Stimulated activated CD4-positive, alpha-beta T cell treated with anti-CD3 and anti-CD28 coated beads, Interleukin-2, amount 100 ng/mL, for 48 hours (primary cell): ENCODE measurements at regions not wholly inside any gene's neighbourhood (a gene's known extent, or its start where the extent isn't known, plus 50 kb on each side); places are given as distances from the start of the nearest gene placed in this dataset.

Experiments
- DNase-seq, 2 donors: peaks; one replicate each; pipeline ENCODE4 v3.0.0-alpha.2; 2020

DNA sequence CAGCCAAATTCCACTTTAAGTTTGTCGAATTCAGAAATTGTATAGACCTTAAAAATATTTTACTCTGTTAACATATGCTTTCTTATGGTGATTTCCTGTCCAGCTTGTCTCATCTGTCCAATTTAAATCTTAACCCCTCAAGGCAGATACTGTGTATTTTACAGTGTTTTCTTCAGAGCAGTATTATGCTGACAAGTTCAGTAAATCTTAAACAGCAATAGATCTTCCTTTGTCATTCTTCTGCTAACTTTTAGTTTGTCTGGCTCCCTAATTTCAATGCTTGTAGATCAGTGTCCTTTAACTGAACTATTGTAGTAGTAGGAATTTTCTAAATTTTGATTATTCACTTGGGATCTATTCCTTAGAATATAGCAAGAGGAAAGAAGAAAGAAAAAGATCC is 52.8 kb upstream of the MEIS1 start:
- DNase-seq, result no peak

DNA sequence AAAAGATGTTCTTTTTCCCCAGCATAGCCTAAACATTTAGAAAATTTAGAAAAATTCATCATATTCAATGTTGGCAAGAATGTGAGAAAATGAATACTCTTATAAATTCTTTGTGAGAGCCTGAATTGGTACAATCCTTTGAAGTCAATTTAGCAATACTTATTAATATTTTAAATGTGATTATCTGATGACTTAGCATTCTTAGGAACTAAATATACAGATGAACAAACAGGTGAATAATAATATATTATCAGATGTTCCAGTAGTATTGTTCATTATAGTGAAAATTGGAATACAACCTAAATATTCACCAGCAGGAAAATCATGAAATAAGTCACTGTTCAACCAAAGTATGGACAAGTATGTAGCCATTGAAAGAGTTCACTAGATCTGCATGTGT is 55.5 kb upstream of the MEIS1 start:
- no peak for DNase-seq

DNA sequence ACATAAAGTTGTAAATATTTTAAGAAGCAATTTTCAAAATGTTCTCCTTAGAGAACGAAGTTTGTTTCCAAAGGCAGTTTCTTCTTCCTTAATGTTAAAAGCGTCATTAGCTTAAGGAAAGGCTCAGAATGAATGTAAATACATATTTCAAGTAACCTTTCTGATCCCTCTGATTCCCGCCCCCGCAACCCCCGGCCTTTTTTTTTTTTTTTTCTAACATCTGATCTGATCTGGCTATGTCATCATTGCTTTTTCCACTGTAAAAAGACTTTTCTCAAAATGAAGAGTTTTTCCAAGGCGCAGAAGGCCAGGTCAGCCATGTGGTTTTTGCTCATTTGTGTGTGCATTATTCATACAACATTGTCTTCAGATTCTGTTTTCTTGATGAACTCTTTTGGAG is 57.1 kb upstream of the MEIS1 start:
- DNase-seq, result no peak

DNA sequence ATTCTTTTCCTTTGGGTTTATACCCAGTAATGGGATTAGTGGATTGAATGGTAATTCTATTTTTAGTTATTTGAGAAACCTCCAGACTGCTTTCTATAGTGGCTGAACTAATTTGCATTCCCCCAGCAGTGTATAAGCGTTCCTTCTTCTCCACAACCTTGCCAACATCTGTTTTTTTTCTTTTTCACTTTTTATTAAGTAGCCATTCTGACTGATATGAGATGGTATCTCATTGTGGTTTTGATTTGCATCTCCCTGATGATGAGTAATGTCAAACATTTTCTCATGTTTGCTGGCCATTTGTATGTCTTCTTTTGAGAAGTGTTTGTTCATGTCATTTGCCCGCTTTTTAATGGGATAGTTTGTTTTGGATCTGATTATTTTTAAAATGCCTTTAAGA is 64.1 kb upstream of the MEIS1 start:
- no peak for DNase-seq

DNA sequence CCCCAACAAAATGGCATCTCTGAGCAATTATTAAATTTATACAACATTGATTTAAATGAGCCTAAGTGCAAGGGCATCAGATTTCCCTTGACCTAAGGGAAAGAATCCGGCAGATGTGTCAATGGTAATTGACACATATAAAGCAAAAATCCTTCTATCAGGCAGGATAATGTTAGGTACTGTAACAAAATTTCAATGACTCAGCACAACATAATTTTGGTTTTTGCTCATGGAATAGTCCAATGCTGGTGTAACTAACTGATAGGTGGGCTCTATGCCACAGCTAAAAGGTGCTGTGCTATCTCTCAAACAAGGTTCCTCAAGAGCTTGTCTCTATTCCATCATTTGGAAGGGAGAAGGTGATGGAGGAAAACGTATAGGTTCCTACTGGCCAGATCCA is 68.3 kb upstream of the MEIS1 start:
- no peak for DNase-seq

DNA sequence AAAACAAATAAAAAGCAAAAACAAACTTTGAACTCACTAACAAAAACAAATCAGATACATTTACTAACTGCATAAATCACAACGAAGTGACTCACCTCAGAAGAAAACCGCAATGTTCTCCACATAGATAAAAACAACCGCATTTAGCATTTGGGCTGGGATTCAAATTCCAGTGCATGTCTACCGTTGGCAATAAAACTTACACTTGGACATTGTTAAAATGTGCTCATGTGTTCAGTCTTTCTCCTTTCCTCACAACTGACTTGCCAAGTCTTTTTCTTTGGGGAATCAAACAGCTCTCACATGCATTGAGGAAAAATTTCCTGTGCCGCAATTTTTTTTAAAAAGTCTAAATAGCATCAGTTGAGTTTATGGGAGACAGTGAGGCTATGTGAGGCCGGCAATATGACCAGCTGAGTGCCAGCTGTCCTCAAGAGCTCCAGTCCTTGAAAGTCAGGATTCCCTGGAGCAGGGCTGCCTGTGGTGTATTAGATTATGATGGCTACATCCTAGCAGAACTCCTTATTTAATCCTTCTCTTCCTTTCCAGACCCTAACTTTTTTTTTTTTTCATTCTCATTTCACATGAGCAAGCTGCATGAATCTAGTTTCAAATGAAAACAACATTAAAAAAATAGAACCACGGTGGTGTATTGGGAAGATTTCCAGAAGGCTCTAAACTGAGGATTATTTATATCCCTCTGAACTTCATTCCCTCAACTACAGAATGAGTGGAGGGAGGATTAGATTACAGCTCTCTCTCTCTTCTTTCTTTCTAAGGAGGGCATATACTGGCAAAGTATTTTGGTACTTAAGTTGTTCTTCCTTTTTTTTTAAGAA is 70.2 kb upstream of the MEIS1 start:
- no peak for DNase-seq

DNA sequence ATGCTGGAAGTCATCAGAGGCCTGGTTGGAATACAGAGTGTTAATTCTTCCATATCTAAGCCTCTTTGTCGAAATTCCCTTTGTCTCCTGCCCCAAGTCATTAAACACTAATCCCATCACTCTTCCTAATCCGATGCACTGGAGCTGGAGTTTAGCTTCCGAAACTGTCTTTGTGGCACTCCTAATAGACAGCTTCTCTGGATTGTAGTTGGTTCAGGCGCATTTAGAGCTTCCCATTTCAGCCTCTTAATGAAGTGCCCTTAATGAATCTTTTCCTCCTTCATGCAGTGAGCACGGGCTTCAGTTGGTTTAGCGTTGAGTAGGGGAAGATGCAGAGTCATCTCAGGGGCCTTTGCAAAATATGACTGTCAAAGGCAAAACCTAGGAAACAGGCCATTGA is 72.2 kb upstream of the MEIS1 start:
- DNase-seq, result no peak

DNA sequence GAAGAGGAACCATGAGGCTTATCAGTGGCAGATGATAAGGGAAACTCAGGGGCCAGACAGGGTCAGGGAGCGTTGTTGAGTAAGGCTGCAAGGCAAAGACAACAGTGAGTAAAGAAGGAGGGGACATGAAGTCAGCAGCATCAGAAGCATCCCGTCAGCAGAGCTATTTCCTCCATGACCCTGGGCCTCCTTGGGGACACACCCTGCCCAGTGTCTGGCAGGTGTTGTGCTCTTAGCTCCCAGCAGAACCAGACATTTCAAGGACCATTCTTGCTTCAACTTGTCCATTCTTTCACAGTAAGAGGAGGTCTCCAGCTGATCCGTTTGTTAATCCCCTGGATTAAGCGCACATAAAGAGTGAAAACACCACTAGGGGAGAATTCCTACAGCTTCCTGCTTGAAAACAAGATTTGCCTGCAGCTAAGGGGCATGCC is 88.7 kb upstream of the MEIS1 start:
- no peak for DNase-seq

DNA sequence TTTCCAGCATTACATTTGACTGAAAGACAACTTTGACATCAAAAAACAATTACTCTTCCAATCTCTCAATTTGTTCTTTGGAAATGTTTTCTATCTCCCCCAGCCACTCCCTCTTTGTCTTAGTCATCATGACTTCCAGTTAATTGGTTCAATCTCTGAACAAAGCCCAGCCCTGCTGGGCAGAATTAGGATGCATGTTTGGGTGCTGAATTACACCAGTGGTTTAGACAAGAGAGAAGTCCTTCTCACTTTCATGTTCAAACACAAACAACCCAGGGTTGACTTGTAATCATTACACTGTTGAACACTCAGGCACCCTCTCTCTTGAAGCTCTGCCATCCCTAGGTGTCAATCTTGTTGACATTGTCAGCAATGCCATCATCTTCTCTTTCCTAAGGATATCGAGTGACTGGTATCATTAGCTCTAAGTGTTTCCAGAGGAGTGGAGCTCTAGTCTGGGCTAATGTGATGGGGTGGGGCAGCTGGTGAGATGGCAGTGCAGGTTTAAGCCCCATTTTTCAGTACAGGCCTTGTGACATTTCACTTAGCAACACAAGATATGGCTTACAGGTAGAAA is 90.8 kb upstream of the MEIS1 start:
- DNase-seq, result no peak

DNA sequence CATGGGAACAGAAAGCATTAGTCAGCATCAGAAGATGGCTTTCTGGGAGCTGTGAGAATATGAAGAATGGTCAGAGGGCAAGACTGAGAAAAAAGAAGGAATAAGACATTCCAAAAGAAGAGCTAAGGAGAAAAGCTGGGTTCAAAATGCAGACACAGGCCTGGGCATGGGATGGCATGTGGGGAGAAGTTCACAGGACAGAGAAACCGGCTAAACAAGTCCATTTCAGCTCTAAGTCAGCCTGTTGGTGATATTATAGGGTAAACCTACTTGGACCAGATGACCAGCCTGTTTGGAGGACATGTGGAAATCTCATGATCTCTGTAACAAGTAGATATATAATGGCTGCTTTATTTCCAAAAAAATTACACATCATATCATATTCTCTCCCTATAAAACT is 91.7 kb upstream of the MEIS1 start:
- no peak for DNase-seq

DNA sequence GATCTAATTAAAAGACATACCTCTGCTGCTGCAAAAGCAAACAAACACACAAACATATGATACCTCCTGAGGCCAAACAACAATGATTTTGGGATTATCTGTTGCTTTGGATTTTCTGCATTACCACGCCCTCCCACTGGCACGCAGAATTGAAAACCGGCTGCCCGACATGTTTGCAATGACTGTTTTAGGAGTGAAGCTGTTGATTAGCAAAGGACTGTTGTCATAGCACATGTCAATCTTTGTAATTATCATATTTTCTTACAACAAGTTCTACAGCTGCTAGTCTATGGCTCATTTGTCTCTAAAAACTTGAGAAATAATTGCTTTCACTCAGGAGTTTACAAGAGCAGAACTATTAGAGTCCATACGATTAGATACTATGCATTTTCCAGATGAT is 94.4 kb upstream of the MEIS1 start:
- no peak for DNase-seq

DNA sequence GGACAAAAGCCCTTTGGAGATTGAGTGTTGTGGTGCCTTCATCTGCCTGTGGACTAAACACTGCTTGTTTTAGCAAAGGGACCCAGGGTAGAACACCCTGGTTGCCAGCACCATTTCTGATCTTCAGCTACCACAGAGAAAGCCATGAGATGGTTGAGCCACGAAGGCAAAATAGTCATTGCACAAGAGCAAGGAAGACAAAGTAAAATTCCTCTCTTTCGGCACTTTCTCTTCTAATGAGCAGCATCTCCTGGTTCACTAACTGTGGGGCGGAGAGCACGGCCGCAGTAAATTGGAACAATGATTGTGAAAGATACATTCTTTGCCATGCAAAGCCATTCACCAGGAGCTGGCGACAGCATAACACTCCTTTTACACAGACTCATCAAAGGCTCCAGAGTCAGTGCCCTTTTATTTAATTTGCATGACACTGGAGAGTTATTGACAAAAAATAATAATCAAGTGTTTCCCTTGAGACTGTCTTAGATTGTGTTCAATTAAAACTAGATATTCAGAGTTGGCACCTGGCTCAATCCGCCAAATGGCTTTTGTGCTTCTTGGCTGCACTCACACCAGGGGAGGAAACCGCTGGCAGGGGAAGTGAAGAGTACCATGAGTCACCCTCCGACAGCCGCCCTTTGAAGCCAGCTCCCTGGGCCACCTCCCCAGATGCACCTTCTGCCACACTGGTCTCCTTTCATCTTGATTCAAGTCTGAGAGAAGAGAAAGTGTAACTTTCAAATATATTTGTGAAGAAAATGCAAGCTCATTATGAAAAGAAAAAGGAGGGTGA is 100.5 kb upstream of the MEIS1 start:
- DNase-seq, result no peak

DNA sequence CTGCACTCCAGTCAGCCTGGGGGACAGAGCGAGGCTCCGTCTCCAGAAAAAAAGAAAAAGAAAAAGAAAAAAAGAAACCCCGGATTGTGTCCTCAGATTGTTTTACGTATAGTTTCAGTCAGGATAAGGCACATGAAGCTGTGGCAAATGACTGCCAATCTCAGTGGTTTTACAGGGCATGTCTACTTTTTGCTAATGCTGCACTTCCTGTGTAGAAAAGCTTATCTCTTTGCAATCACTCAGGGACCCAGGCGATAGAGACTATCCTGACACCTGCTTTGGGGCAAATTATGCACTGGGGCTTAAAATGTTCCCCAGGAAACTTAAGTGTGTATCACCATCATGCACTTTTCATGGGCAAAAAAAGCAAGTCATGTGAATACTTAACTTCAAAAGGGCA is 103.7 kb upstream of the MEIS1 start:
- DNase-seq, result no peak

DNA sequence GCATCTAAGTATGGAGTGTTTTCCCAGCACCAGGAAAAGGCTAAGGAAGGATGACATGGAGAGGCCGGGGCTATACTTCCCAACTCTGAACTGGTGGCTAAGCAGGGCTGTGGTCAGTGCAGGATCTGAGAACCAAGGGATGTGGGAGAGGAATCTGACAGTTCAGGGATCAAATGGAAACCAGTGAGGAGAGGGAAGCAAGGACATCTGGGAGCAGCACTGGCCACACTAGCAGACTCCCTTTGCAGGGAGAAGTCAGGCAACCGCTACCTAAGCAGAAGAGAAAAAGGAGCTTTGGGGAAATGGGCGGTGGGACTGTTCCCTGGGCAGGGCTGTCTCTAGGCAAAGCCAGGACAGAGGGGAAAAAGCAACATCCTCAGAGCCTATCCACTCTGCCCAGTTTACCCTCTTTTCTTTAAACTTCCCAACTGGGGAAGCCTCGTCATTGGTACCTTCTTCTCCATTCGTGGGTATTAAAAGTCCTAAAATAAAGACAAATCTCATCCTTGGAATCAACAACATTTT is 105.8 kb upstream of the MEIS1 start:
- no peak for DNase-seq

DNA sequence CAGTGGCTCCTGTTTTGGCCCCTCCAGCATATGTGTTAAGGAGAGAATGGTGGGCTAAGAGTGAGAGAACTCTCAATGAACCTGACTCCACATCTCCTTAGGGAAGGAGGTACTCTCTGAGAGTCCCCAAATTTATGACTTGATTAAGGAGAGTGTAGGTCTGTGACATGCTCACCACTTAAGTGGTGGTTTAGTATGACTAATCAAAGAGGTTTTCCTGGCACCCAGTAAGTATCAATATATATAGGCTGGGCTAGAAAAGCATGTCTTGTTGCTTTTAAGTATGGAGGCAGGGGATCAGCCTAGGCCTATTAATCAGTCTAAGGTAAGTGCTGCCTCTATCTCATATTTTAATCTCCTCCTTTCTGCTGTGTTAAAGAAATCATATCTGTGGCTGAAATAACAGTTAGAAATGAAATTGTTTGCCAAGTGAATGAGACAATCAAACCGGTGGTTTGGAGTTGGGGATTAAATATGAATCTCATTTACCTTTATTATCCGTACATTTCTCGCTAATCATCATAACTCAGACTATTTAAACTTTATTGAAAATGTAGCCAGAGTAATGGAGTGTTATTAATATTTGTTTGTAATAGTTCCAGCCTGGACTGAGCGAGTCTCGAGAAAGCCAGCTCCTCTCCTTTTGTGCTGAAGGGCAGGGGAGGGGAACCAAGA is 107.7 kb upstream of the MEIS1 start:
- DNase-seq, result no peak

DNA sequence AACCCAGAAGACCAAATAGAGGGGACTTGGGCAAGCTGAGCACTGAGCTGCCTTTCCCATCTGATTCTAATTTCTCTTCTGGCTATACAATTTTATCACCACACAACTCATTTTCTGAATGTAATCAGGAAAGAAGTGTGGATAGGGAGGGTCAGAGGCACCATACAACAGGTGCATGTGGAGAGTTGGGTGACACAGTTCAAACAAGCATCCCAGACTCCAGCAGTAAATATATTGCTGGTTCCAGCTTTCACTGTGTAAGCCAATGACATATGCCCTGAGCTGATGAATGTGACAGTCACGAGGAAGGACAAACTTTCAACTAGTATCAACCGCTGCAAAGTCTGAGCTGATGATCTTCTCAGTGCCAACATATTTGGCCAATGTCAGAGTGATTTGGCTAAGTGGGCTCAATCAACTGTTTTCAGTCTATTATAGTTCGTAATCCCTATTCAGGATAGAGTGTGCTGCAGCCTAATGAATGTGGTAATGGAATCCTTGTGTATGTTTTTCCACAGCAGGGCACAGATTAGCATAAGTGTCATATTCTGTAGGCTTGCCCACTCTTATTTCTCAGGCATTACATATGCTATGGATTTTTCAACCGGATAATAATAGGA is 109.9 kb upstream of the MEIS1 start:
- DNase-seq, result no peak

DNA sequence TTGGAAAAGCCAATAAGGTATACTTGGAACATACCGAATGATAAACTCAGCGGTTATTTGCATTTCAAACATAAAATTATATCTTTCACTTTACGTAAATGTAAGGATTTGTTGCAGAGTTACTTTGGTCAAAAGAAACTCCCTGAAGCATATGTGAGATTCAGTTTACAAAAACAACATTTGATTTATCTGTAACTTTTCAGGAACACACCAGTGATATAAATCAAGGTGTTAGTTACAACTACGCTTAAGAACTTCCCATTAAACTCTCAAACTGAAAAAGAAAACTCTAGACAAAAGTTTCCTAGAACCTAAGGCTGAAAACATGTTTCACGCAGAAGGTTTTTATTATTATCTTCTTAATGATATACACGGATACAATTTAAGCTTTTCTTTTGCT is 110.6 kb upstream of the MEIS1 start:
- DNase-seq, result no peak

DNA sequence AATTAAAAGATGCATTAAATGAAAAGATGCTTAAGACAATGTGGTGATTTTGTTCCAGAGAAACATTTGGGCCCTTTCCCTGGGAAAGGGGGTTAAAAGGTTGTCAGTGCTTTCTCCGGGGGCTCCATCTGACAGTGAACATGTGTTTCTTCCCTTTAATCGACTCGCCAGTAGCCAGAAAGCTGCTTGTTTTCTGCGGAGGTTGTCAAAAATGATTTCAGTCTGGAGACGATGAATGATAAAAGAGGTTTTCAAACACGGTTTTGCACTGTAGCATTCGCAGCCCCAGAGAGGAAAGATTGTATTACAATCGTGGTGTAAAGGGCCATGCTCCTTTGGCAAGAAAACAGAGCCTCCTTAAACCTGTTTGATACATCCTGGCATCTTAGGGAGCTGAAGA is 111.5 kb upstream of the MEIS1 start:
- no peak for DNase-seq

DNA sequence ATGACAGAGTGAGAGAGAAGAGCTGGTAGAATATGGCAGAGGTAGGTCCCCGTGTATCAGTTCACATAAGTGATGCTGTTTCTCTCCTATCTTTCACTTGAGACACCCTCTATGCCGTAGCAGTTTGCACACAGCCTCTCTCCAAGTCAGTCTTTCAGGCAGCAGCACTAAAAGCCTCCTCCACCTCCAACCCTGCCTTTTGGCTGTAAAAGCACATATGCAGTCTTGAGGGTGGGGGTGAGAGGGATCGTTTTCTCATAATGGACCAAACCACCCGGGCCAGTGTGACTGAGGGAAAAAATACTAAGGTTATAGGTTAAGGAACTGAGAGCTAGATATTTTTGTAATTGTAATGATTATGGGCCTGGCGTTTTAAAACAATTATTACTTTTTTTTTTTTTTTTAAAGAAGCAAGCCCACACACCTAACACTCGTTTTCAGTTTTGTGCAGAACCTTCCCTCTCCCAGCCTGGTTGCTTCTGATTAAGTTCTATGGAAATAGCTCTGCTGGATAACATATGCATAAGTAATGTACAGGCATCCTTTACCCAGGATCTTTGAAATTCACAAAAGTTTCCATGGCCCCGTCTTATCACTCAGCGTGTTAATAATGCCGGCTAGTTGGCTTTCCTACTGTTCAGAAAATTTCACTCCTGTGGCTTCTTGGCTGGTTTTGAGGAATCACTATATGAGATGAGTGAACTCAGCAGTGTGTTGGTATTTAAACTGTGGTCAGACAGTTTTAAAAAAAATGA is 112.2 kb upstream of the MEIS1 start:
- no peak for DNase-seq

DNA sequence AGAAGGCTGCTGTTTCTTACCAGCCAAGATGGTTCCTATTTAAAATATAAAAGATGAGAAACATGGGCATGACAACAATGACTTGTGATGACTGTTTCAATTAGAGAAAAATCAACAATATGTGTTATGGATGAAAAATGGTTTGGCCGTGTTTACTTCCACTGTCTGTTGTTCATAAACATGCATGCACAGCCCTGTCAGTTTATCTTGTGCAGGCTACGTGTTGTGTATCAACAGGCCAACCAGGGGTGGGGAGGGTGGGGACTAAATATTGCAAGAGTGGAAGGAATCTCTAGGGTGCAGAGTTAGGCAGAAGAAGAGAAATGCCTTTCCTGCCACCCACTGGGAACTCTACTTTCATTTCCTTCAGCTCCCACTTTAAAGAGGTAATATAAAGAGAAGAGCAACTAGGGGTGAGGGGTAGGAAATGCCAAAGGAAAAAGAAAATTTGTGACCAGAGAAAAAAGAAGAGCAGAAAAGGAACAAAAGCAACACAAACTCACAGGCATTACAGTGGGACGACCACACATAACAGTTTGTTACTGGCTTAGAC is 116.8 kb upstream of the MEIS1 start:
- no peak for DNase-seq

DNA sequence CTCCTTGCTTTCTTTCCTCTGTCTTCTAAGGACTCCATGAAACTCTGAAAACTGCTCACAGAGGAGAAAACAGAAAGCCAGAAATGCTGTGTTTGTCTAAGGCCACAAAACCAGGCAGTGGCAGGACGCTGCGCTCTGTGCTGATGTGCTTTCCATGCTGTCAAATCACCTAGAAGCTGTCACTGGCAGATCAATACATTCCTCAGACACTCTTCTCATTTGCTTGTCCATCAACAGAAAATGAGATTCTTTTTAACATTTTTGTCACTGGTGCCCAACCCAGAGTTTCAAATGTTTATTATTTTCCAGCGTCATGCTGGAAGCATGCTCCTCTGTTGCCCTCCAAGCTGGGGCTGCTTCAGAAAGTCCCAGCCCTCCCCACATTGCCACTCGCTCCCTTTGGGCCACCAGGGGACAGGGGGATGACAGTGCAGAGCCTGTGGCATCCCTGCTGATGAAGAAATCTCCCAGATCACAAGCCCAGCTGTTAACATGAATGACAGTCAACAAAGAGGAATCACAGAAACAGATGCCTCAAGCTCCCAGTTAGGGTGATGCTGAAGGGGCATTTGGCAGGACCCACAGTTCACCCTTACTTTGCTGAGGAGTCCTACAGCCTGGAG is 117.5 kb upstream of the MEIS1 start:
- no peak for DNase-seq
